Transverse colon (tissue), 3 donors: ENCODE measurements at regions not wholly inside any gene's neighbourhood (a gene's known extent, or its start where the extent isn't known, plus 50 kb on each side); places are given as distances from the start of the nearest gene placed in this dataset.

Source experiments
- CTCF ChIP-seq, 5 experiments: fragments of 200-600 bp in 3 of 5; fragments of 450-650 bp in 2 of 5; sonication (generic) in 3 of 5; IDR thresholded peaks; 1 replicate in 2 of 5; 2 replicates in 3 of 5; pipeline ENCODE4 v1.5.1; 2016 to 2017; ENCODE audit warnings: antibody characterized with exemption in 5 of 5, inconsistent platforms in 3 of 5, mild to moderate bottlenecking in 2 of 5, moderate library complexity in 1 of 5
- POLR2A ChIP-seq: fragments of 450-650 bp; IDR thresholded peaks from one replicate; pipeline ENCODE4 v1.6.1; 2016; ENCODE audit warnings: antibody characterized with exemption, mild to moderate bottlenecking, moderate library complexity

GRCh38 chr3:40631341-40631995 is 106.7 kb downstream of the ZNF621 start:
- TF ChIP-seq CTCF (IDR thresholded peaks at IDR 0.05) (no peak), POLR2A (no peak)
